ENCODE measurements at regions not wholly inside any gene's neighbourhood (a gene's known extent, or its start where the extent isn't known, plus 50 kb on each side); places are given as distances from the start of the nearest gene placed in this dataset.

DNA sequence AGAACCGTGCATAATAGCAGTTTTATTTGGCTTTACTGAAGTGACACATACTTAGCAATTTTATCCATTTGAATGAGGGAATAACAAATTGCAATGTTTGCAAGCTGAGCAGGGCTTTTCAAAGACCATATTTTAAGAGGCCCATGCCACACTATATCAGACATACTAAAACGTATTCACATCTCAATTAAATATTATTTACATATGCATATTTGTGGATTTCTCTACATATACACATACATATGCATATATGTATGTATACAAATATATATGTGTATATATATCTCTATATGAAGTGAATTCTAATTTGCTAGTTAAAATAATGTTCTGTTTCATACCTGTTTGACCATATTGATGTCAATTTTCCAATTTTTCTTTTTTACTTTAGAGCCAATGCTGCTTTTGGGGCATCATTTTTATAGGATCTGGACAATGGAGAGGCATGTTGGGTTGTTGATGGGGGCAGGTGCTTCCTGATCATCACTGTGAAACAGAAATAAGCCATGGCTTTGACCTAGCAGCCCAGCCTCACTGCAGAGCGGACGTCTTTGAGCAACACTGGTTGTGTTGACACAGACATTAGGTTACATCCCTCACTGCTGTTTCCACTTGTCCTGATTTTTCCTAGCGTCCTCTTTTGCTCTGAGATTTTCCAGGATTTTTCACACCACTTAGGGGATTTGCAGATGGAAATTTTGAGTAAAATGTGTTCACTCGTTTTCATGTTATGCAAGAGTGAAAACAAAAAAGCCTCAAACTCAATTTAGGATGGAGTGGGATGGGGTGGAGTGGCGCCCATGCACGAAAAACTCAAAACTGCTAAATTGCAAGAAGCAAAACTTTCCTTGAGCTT, 56.9 kb downstream of the RDH14 start:
- Mint-ChIP-seq H3K36me3 (ENCODE audit: low read depth) (no peaks in the 10 kb centered on the region), H3K27ac (no peak overlapping the region), H3K9me3 (no peaks in the 10 kb centered on the region), H3K4me1 (ENCODE audit: low read depth) (peaks cover 4% of the 10 kb centered on the region), H3K27me3 (peaks cover 34% of the 10 kb centered on the region), H3K4me3 (no peak overlapping the region)

DNA sequence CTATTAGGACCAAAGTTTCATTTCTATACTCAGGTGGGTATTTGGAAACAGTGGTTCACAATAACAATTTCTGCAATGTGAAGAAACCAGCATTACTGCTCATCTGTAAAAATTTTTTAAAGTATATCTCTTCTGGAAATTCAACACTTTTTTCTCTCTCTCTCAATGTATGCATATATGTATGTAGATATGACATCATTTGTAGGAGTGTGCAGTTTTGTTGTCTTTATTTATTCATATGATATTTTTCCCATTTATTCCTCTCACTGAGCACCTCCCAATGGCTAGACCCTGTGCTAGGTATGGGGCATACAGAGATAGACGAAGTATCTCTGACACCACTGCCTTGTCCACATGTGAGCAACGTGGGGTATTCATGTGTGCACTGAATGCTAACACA, 58.3 kb downstream of the RDH14 start:
- no peak overlapping the region for H3K27ac Mint-ChIP-seq
- H3K4me3 Mint-ChIP-seq: no peak overlapping the region
- no peaks in the 10 kb centered on the region for H3K9me3 Mint-ChIP-seq
- H3K4me1 Mint-ChIP-seq (ENCODE audit: low read depth): peaks cover under 1% of the 10 kb centered on the region
- H3K27me3 Mint-ChIP-seq: peaks cover 33% of the 10 kb centered on the region
- H3K36me3 Mint-ChIP-seq (ENCODE audit: low read depth): no peaks in the 10 kb centered on the region

DNA sequence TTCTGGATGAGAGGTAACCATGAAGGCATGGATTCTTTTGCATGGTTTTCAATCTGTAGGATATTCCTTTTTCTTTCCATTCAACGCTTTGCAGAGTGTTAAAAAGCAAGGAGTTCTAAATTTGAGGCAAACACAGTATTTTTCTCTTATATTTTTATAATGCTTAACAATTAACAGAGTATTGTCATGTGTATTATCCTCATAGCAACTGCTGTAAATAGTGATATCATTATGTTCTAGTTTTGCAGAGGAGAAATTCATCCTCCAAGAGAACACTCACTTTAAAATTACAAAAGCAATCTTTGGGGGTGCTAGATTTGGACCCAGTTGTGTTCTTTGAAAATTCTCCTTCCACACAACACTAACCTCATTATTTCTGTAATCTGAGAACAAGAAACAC, 58.7 kb downstream of the RDH14 start:
- H3K4me3 Mint-ChIP-seq: no peak overlapping the region
- peaks cover 37% of the 10 kb centered on the region for H3K27me3 Mint-ChIP-seq
- no peaks in the 10 kb centered on the region for H3K4me1 Mint-ChIP-seq (ENCODE audit: low read depth)
- no peaks in the 10 kb centered on the region for H3K36me3 Mint-ChIP-seq (ENCODE audit: low read depth)
- H3K9me3 Mint-ChIP-seq: no peaks in the 10 kb centered on the region
- no peak overlapping the region for H3K27ac Mint-ChIP-seq

DNA sequence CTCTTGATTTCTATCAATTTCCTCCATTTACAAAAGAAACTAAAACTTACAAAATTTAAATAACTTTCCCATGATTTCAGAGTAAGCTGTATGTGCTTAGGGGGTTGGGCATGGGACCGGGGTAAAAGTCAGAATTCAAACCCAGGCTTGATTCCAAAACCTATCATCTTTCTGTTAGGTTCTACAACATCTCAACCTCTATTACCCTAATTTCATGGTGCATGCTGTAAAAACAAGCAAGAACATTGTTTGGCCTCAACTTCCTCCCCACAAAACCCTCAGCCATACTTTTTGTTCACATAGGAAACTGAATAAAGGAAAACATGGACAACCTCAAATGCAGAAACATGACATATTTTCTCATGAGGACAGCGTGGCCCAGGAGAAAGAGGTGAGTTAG, 59.3 kb downstream of the RDH14 start:
- Mint-ChIP-seq H3K4me3 (no peak overlapping the region), H3K27me3 (peaks cover 39% of the 10 kb centered on the region), H3K27ac (no peak overlapping the region), H3K9me3 (no peaks in the 10 kb centered on the region), H3K36me3 (ENCODE audit: low read depth) (no peaks in the 10 kb centered on the region), H3K4me1 (ENCODE audit: low read depth) (no peaks in the 10 kb centered on the region)

DNA sequence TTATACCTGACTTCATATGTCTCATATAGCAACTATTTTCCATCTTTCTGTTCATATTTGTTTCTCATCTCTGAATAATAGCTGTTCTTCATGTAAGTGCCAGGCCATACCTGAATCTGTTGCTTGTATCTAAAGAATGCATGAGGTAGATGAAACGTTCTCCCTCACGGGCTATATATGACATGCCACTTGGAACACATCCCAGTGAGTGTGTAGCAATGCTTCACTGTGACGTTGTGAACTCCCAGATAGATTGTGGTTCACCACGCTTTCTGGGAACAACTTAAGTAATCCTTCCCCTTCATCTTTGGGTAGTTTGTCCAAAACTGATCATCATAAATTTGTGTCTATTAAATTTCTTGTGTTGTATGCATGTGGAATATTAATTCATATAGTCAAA, 60.1 kb downstream of the RDH14 start:
- H3K4me3 Mint-ChIP-seq: no peak overlapping the region
- H3K4me1 Mint-ChIP-seq (ENCODE audit: low read depth): no peaks in the 10 kb centered on the region
- H3K27ac Mint-ChIP-seq: no peak overlapping the region
- no peaks in the 10 kb centered on the region for H3K36me3 Mint-ChIP-seq (ENCODE audit: low read depth)
- no peaks in the 10 kb centered on the region for H3K9me3 Mint-ChIP-seq
- peaks cover 43% of the 10 kb centered on the region for H3K27me3 Mint-ChIP-seq

DNA sequence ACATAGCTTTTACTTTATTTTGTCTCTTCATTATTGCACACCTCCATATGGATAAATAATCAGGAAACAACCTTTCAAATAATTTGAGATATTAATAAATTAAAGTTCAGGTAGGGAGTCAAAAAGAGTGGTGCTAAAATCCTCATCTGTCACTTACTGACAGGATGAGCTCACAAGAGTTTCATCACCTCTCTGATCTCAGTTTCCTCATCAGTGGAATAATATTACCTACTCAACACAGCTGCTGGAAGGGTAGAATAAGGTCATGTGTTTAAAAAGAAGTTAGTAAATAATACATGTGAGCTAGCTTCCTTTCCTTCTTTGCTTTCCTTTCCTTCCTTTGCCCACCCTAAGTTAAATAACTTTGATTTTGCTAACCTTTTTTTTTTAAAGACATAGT, 61.9 kb downstream of the RDH14 start:
- Mint-ChIP-seq H3K27me3 (peaks cover 53% of the 10 kb centered on the region), H3K27ac (no peak overlapping the region), H3K9me3 (no peaks in the 10 kb centered on the region), H3K36me3 (ENCODE audit: low read depth) (no peaks in the 10 kb centered on the region), H3K4me3 (no peak overlapping the region), H3K4me1 (ENCODE audit: low read depth) (no peaks in the 10 kb centered on the region)

DNA sequence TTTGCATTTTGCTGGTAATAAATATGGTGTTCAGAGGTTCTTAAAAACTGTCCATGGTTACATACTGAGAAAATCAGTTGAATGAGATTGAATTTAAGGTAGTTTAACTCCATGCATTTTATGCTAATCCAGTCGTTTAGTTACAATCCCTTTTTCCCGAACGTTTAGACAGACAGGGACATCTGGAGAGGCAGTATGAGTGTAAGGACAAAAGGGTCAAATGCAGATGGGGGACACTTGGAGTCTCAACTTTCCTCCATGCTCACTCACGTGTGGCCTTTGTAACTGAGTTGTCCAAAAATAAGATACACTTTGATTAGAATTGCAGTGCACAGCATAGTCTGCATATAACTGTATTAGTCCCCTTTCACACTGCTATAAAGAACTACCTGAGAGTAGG, 63.9 kb downstream of the RDH14 start:
- Mint-ChIP-seq H3K9me3 (no peaks in the 10 kb centered on the region), H3K36me3 (ENCODE audit: low read depth) (no peaks in the 10 kb centered on the region), H3K4me1 (ENCODE audit: low read depth) (no peaks in the 10 kb centered on the region), H3K27me3 (peaks cover 62% of the 10 kb centered on the region), H3K4me3 (no peak overlapping the region), H3K27ac (no peak overlapping the region)

DNA sequence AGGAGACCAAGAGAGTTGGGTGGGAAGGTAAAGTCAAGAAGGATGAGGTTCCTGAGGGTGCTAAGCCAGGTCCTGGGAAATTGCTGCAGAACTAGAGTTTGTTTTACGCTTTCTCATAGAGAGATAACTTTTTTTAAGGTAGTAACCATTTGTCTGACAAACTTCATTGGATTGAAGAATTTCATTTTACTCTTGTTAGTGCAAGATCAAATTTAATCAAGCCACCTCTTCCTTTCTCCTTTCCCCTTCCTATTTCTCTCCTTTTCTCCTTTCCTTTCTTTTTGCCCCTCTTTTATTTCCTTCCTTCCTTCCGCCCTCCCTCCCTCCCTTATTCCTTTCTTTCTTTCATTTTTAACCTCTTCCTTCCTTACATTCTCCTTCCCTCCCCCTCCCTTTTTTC, 65.4 kb downstream of the RDH14 start:
- H3K36me3 Mint-ChIP-seq (ENCODE audit: low read depth): no peaks in the 10 kb centered on the region

DNA sequence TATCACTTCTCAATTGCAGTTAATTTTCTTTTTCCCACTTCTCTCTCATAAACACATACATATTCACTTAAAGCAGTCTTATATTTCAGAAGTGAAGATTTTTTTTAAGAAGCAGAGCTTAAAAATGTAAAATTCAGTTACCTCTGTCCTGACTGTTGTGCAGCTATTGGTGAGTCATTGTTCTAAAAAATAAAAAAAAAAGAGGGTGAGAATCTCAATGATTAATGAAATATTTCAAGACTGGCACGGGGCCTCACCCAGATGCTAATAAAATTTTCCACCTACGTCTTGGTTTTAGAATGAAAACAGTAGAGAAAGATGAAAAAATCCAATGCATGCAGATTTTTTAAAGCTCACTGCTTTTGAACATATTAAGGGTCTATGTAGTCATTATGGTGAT, 67.7 kb downstream of the RDH14 start:
- Mint-ChIP-seq H3K27ac (no peak overlapping the region), H3K4me1 (ENCODE audit: low read depth) (no peaks in the 10 kb centered on the region), H3K4me3 (no peak overlapping the region), H3K27me3 (peaks cover 46% of the 10 kb centered on the region), H3K36me3 (ENCODE audit: low read depth) (no peaks in the 10 kb centered on the region), H3K9me3 (no peaks in the 10 kb centered on the region)

More for the DNA sequence above, 65.4 kb downstream of the RDH14 start:
- Mint-ChIP-seq H3K27ac (no peak overlapping the region), H3K4me3 (no peak overlapping the region), H3K4me1 (ENCODE audit: low read depth) (no peaks in the 10 kb centered on the region), H3K9me3 (no peaks in the 10 kb centered on the region), H3K27me3 (peaks cover 55% of the 10 kb centered on the region)

DNA sequence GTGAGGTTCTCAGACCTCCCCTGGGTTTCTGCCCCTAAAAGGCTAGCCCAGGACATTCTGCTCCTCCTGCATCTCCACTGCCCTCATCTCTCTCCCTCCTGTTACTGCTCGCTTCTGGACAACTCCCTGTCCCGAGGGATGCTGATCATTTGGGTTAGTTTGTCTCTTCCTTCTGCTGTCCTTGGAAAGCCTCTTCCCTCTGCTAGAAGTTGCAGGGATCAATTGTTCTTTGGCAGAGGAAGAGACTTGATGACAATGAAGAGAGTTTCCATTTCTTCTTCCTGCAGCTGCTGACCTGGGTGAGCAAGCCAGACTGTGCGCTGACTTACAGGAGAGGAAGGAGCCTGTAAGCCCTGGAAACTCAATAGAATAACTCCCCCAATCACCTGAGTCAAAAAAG, 68.9 kb downstream of the RDH14 start:
- H3K4me1 Mint-ChIP-seq (ENCODE audit: low read depth): no peaks in the 10 kb centered on the region
- no peaks in the 10 kb centered on the region for H3K36me3 Mint-ChIP-seq (ENCODE audit: low read depth)
- no peak overlapping the region for H3K4me3 Mint-ChIP-seq
- H3K27me3 Mint-ChIP-seq: peaks cover 37% of the 10 kb centered on the region
- H3K9me3 Mint-ChIP-seq: no peaks in the 10 kb centered on the region
- no peak overlapping the region for H3K27ac Mint-ChIP-seq

DNA sequence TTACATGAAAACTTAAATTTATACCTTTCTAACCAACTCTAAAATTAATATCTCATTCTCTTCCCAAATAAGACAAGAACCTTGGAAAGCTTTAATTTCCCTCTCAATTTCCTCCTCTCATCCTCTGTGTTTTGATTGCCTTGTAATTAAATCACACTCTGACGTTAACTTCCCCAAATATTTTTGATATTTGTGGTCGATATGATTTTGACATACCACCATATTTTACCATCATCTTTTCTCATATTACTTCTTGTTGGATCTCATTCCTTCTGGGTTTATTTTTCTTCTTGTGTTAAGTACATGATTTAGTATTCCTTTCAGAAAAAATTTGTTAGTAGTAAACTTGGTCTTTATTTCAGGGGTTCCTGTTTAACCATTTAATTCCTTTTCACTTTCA, 69.6 kb downstream of the RDH14 start:
- no peaks in the 10 kb centered on the region for H3K9me3 Mint-ChIP-seq
- no peaks in the 10 kb centered on the region for H3K36me3 Mint-ChIP-seq (ENCODE audit: low read depth)
- no peak overlapping the region for H3K4me3 Mint-ChIP-seq
- no peak overlapping the region for H3K27ac Mint-ChIP-seq
- H3K4me1 Mint-ChIP-seq (ENCODE audit: low read depth): no peaks in the 10 kb centered on the region
- H3K27me3 Mint-ChIP-seq: peaks cover 34% of the 10 kb centered on the region

DNA sequence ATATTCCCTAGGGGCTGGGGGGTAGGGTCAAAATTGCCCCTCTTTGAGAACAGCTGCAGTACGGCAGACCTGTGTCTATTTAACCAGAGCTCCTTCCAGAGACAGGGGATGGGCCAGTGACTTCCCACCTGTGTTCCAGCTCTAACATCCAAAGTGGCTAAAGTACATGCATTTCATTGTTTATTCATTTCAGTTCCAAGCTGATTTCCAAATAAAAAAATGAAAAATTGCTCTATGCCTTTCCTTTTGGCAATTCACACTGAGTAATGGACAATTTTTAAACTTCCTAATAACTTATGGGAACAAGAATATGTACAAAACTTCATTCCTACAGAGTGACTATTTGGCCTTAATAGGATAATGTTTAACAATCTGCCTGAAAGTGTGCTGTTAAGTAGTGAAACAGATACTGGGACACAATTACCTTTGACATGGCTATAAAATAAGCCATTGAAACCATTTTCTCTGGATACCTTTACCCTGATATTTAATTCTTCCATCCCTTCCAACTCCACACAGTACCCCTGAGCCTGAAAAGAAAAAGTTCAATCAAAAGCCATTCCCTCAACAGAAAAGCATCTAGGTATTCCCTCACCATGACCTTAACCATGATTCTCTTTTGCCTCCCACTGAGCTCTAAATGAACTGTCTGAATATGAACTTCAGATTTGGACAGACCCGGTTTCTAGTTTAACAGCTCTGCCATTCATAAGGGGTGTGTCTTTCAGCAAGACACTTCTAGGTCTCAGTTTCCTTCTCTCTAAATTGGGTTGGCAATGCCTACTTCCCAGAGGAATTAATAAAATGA, 73.1 kb downstream of the RDH14 start:
- Mint-ChIP-seq H3K27ac (no peak overlapping the region), H3K4me1 (ENCODE audit: low read depth) (no peaks in the 10 kb centered on the region), H3K27me3 (peaks cover 6% of the 10 kb centered on the region), H3K4me3 (no peak overlapping the region), H3K36me3 (ENCODE audit: low read depth) (no peaks in the 10 kb centered on the region), H3K9me3 (no peaks in the 10 kb centered on the region)

DNA sequence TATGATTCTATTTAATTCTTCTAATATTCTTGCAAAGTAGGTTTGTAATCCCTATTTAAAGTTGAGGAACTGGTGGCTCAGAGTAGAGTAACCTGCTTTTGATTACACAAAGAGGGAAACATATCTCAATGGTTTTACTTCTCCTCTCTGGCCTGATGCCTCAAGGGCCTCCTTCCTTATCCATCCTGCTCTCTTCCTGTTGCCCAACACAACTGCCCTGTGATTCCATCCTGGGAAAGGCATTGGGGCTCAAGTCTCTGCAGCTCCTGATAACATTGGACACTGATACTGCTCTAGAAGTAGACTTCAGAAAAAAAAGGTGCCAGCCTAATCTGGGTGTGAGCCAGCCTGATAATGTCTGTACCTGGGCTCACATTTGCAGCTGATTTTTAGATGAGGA, 75.8 kb downstream of the RDH14 start:
- Mint-ChIP-seq H3K27ac (no peak overlapping the region), H3K27me3 (no peaks in the 10 kb centered on the region), H3K4me1 (ENCODE audit: low read depth) (no peaks in the 10 kb centered on the region), H3K9me3 (no peaks in the 10 kb centered on the region), H3K36me3 (ENCODE audit: low read depth) (no peaks in the 10 kb centered on the region), H3K4me3 (no peak overlapping the region)

DNA sequence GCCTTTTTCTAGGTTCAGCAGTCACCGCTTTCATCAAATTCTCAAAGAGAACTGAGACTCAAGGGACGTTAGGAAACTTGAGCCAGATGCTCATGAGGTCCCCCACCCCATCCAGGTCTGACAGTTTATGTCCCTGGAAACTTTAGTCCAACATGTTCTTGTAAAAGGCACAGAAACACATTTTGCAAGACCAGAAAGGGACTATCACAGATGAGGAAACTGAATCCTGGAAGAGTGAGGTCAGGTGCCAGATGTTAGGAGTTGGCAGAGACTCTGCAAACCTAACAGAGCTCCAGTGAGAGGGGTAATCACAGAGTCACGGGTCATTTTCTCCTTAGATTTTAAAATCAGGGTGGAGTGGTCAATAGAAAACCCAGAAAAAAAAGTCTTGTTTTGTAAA, 76.6 kb downstream of the RDH14 start:
- Mint-ChIP-seq H3K9me3 (no peaks in the 10 kb centered on the region), H3K4me1 (ENCODE audit: low read depth) (no peaks in the 10 kb centered on the region), H3K27me3 (no peaks in the 10 kb centered on the region), H3K27ac (no peak overlapping the region), H3K4me3 (no peak overlapping the region), H3K36me3 (ENCODE audit: low read depth) (no peaks in the 10 kb centered on the region)

DNA sequence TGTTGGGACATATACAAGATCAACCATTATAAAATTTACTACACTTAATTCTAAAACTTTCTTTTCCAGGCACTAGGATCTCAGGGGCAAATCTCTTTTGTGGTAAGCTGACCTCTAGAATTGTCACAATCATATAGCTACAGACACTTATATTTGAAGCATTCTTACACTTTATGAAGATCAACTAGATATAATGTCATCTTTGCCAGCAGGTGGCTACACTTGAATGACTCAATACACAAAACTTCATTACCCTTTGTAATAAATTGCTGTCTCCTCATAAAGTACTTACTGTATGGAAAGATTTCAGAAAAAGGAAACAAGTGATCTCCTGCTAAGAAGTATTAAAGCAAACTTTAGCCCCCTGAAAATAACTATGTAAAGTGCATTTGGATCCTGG, 77.8 kb downstream of the RDH14 start:
- Mint-ChIP-seq H3K4me1 (ENCODE audit: low read depth) (no peaks in the 10 kb centered on the region), H3K27me3 (no peaks in the 10 kb centered on the region), H3K27ac (no peak overlapping the region), H3K36me3 (ENCODE audit: low read depth) (no peaks in the 10 kb centered on the region), H3K4me3 (no peak overlapping the region), H3K9me3 (no peaks in the 10 kb centered on the region)
